Body of pancreas (tissue), 4 donors: ENCODE measurements at regions not wholly inside any gene's neighbourhood (a gene's known extent, or its start where the extent isn't known, plus 50 kb on each side); places are given as distances from the start of the nearest gene placed in this dataset.

Experiments used
- CTCF ChIP-seq, 7 experiments: fragments of 450-650 bp in 4 of 7; fragments of 200-600 bp in 3 of 7; sonication (generic) in 3 of 7; IDR thresholded peaks; one replicate each; pipeline ENCODE4 v1.5.1; 2016 to 2019; ENCODE audit warnings: antibody characterized with exemption in 7 of 7
- POLR2A ChIP-seq, 3 donors: fragments of 450-650 bp; IDR thresholded peaks; one replicate each; pipeline ENCODE4 v1.6.1; 2016; ENCODE audit warnings: antibody characterized with exemption in 3 of 3, mild to moderate bottlenecking in 2 of 3

- TF ChIP-seq CTCF (IDR thresholded peaks at IDR 0.05) (no peak), POLR2A (IDR thresholded peaks at IDR 0.05) (no peak)
Measured at GRCh38 chr1:194658090-194658439, 1471.7 kb upstream of the B3GALT2 start.
